NCI-H1092 treated with DMSO at 0.1 percent for 48 hours (cell line): ENCODE measurements at regions not wholly inside any gene's neighbourhood (a gene's known extent, or its start where the extent isn't known, plus 50 kb on each side); places are given as distances from the start of the nearest gene placed in this dataset.

Experiments used
- DNase-seq: peaks from one replicate; lab custom pipeline; 2025; lab: John Stamatoyannopoulos, UW

- DNase-seq, result no peak
Observed at GRCh38 chr5:174589011-174589410, 135.4 kb upstream of the MSX2 start.

- DNase-seq, result no peak
Observed at GRCh38 chr5:174589599-174589998, 134.8 kb upstream of the MSX2 start.

GRCh38 chr5:174590820-174591219, 133.6 kb upstream of the MSX2 start:
- no peak for DNase-seq

DNA sequence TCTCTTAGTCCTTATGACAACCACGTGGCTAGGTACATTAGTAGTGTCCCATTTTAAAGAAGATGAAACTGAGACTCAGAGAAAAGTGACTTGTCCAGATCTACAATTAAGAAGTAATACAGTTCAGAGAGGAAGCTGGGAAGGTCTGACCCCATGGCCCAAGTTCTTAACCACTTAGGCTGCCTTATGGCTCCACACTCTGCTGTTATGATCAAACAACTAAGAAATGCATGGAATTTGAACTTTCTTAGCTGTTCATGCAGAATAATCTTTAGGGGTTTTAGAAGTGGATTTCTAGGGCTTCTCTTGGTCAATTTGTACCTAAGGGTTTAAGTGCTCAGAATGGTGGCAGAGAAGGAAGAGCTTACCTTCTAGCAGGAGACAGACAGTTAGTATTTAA, 128.0 kb upstream of the MSX2 start:
- no peak for DNase-seq

GRCh38 chr5:174599992-174600391, 124.4 kb upstream of the MSX2 start:
- DNase-seq, result no peak

DNA sequence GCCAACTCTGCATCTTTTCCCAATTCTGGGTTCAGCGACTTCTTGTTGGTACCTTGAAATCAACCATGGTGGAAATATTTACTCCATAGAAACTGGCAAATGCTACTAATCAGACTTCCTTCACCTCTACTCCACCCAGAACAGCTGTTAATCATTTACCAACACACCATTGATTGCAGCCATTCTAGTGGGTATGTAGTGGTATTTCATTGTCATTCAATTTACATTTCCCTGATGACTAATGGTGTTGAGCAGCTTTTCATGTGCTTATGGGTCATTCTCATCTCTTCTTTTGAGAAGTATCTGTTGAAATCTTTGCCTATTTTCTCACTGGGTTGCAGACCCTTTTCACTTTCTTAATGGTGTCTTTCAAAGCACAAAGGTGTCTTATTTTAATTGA, 122.4 kb upstream of the MSX2 start:
- DNase-seq, result no peak

GRCh38 chr5:174606153-174606552, 118.2 kb upstream of the MSX2 start:
- no peak for DNase-seq

DNA sequence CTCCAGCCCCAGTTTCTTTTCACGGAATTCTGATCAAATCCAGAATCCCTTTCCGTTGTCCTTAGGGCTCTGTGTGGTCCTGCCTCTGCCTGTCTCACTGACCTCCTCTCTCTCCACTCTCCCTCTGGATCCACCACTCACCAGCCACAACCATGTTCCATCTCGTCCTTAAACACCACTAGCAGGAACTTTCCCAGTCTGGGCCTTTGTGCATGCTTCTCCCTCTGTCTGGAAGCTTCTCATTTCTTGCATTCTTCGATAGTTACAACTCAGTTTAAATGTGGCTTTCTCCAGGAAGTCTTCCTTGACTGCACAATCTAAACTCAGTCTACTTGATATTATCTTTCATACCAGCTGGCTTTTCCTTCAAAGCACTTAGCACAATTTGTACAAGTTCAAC, 117.7 kb upstream of the MSX2 start:
- no peak for DNase-seq

DNA sequence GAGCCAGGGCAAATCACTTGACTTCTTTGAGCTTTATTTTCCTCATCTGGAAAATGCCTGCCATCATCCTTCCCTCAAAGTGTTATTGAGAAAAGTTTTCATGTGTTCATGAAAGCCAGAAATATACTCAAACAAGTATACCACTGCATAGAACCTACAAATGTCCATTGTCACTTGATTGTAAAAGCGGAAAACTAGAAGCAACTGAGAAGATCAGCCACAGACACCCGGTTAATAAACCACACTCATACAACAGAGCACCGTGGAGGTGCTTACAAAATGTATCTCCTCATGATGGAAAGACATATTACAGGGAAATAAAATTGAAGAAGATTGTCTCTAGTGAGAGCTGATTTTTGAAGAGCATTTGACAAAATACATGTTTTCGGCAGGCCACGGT, 117.2 kb upstream of the MSX2 start:
- DNase-seq, result no peak

- no peak for DNase-seq
Observed at GRCh38 chr5:174607916-174608315, 116.5 kb upstream of the MSX2 start.

DNA sequence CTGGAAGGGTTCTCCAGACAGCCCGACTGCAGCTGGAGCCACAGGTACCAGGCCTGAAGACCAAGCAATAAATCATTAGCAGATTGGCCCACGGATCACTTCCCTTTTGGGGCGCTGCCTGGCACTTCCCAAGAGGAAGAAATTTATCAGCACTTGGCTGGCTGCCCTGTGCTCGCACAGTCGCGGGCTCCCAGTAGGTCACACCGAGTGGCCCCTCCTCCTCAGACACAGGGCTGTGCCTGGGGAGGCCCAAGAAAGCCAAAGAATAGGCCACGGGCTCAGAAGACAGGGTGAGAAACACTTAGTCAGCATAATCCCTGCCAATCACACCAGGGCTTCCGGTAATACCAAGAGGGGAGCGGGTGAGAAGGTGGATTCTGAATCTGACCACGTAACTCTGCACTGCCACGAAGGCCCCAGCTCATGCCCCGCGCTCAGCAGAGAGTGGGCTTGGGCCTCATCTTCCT, 115.7 kb upstream of the MSX2 start:
- DNase-seq, result no peak

GRCh38 chr5:174609116-174609515, 115.3 kb upstream of the MSX2 start:
- no peak for DNase-seq

GRCh38 chr5:174610968-174611367, 113.4 kb upstream of the MSX2 start:
- DNase-seq, result no peak

DNA sequence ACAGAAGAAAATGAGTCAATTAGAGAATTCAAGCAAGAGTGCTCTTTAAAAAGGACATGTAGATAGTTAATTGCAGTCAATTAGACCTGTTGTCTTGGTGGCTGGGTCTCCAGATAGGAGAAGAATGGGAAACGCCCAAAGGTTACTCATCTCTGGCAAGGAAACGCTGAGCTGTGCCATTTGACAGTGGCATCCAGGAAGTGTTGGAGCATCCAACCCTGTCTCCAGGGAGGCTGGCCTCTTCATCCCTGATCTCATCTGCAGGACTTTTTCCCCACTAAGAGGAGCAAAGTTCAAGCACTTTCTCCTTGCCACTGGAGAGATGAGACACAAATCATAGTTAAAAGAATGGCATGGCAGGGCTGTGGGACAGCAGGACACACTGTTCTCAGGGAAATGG, 111.7 kb upstream of the MSX2 start:
- no peak for DNase-seq

- DNase-seq, result no peak
Observed at GRCh38 chr5:174614500-174615135, 109.8 kb upstream of the MSX2 start.

DNA sequence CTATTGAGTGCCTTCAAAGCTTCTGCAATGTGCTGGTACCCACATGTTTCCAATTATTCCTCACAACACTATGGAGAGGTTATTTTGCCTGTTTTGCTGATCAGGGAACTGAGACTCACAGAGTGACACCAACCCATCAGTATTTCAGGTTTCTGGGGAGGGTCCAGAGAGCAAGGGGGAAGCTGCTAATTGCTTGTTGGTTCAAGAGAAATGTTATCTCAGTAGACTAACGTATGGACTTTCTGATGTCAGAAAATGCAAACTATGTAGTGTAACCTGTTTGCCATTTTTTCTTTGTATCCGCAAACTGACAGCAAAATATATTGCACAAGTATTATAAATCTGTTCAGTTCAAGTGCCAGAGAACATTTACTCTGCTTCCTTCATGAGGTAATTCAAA, 108.3 kb upstream of the MSX2 start:
- no peak for DNase-seq

GRCh38 chr5:174617285-174617684, 107.1 kb upstream of the MSX2 start:
- DNase-seq, result no peak

GRCh38 chr5:174617910-174618309, 106.5 kb upstream of the MSX2 start:
- no peak for DNase-seq

DNA sequence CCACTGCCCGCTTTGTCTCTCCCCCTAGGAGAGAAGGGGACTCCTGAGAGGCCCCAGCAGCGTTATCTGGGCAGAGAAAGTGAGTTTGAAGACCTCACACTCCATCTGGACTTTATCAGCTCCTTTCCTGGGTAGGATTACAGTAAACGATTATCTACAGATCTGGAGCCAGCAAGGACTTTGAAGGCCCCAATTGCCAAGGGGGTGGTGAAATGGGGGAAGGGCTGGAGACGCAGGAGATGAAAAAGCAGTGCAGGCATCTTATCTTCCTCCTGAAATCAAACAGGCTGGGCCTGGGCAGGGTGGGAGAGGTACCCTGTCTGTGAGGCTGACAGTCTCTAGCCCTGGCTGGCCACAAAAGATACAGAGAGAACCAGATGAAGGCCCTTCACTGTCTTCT, 105.8 kb upstream of the MSX2 start:
- no peak for DNase-seq

- no peak for DNase-seq
Observed at GRCh38 chr5:174622067-174622466, 102.3 kb upstream of the MSX2 start.

- DNase-seq, result no peak
Observed at GRCh38 chr5:174623018-174623417, 101.4 kb upstream of the MSX2 start.

- DNase-seq, result no peak
Observed at GRCh38 chr5:174623433-174624019, 100.9 kb upstream of the MSX2 start.

GRCh38 chr5:174624733-174625522, 99.5 kb upstream of the MSX2 start:
- no peak for DNase-seq
